ENCODE measurements at regions not wholly inside any gene's neighbourhood (a gene's known extent, or its start where the extent isn't known, plus 50 kb on each side); places are given as distances from the start of the nearest gene placed in this dataset.

- Histone ChIP-seq H2AFZ (ENCODE audit: low read depth) (no peak overlapping the region), H3K27me3 (ENCODE audit: insufficient read depth, low read depth) (no peaks in the 10 kb centered on the region), H3K36me3 (ENCODE audit: insufficient read depth) (no peaks in the 10 kb centered on the region), H3K4me2 (no peak overlapping the region), H3K4me1 (ENCODE audit: low read depth, poor library complexity, severe bottlenecking) (no peaks in the 10 kb centered on the region), H3K27ac (no peak overlapping the region), H3K4me3 (IDR thresholded peaks at IDR 0.05; ENCODE audit: insufficient read depth, low read depth, low read length) (no peak overlapping the region), H4K20me1 (ENCODE audit: insufficient read depth) (no peaks in the 10 kb centered on the region), H3K79me2 (ENCODE audit: insufficient read depth, low read depth) (no peaks in the 10 kb centered on the region), H3K9ac (no peak overlapping the region)
- no peak for TF ChIP-seq CTCF (conservative IDR thresholded peaks at IDR 0.05; ENCODE audit: low read depth, low read length)
These were observed 199.2 kb downstream of the JCAD start for GRCh38 chr10:29860166-29860565.

GRCh38 chr10:29859521-29860130 is 199.8 kb downstream of the JCAD start:
- Histone ChIP-seq H2AFZ (ENCODE audit: low read depth) (no peak overlapping the region), H3K79me2 (ENCODE audit: insufficient read depth, low read depth) (no peaks in the 10 kb centered on the region), H3K4me2 (no peak overlapping the region), H3K9ac (no peak overlapping the region), H3K4me3 (IDR thresholded peaks at IDR 0.05; ENCODE audit: insufficient read depth, low read depth, low read length) (no peak overlapping the region), H3K4me1 (ENCODE audit: low read depth, poor library complexity, severe bottlenecking) (no peaks in the 10 kb centered on the region), H4K20me1 (ENCODE audit: insufficient read depth) (no peaks in the 10 kb centered on the region), H3K27me3 (ENCODE audit: insufficient read depth, low read depth) (no peaks in the 10 kb centered on the region), H3K27ac (no peak overlapping the region), H3K36me3 (ENCODE audit: insufficient read depth) (no peaks in the 10 kb centered on the region)
- no peak for TF ChIP-seq CTCF (conservative IDR thresholded peaks at IDR 0.05; ENCODE audit: low read depth, low read length)

- Histone ChIP-seq H2AFZ (ENCODE audit: low read depth) (no peak overlapping the region), H3K9ac (no peak overlapping the region), H4K20me1 (ENCODE audit: insufficient read depth) (no peaks in the 10 kb centered on the region), H3K27me3 (ENCODE audit: insufficient read depth, low read depth) (no peaks in the 10 kb centered on the region), H3K36me3 (ENCODE audit: insufficient read depth) (no peaks in the 10 kb centered on the region), H3K4me1 (ENCODE audit: low read depth, poor library complexity, severe bottlenecking) (no peaks in the 10 kb centered on the region), H3K4me2 (no peak overlapping the region), H3K79me2 (ENCODE audit: insufficient read depth, low read depth) (no peaks in the 10 kb centered on the region), H3K4me3 (IDR thresholded peaks at IDR 0.05; ENCODE audit: insufficient read depth, low read depth, low read length) (no peak overlapping the region), H3K27ac (no peak overlapping the region)
- TF ChIP-seq CTCF (conservative IDR thresholded peaks at IDR 0.05; ENCODE audit: low read depth, low read length), result no peak
These were observed 200.6 kb downstream of the JCAD start for GRCh38 chr10:29858702-29859267.

- no peaks in the 10 kb centered on the region for H3K79me2 ChIP-seq (ENCODE audit: insufficient read depth, low read depth)
- no peaks in the 10 kb centered on the region for H3K36me3 ChIP-seq (ENCODE audit: insufficient read depth)
- no peak overlapping the region for H3K9ac ChIP-seq
- no peaks in the 10 kb centered on the region for H4K20me1 ChIP-seq (ENCODE audit: insufficient read depth)
- H3K4me1 ChIP-seq (ENCODE audit: low read depth, poor library complexity, severe bottlenecking), result no peaks in the 10 kb centered on the region
- no peak overlapping the region for H2AFZ ChIP-seq (ENCODE audit: low read depth)
- no peak overlapping the region for H3K27ac ChIP-seq
- no peak overlapping the region for H3K4me2 ChIP-seq
- no peak for TF ChIP-seq CTCF (conservative IDR thresholded peaks at IDR 0.05; ENCODE audit: low read depth, low read length)
- no peak overlapping the region for H3K4me3 ChIP-seq (IDR thresholded peaks at IDR 0.05; ENCODE audit: insufficient read depth, low read depth, low read length)
- H3K27me3 ChIP-seq (ENCODE audit: insufficient read depth, low read depth), result no peaks in the 10 kb centered on the region
These were observed 201.3 kb downstream of the JCAD start for GRCh38 chr10:29857843-29858701.

All from KMS-11 (cell line).